ENCODE measurements at regions not wholly inside any gene's neighbourhood (a gene's known extent, or its start where the extent isn't known, plus 50 kb on each side); places are given as distances from the start of the nearest gene placed in this dataset.

GRCh38 chr6:17032988-17033634 lies 68.7 kb upstream of the STMND1 start:
- no peak overlapping the region for H3K4me3 ChIP-seq (ENCODE audit: low read length, poor library complexity, severe bottlenecking)
- no peaks in the 10 kb centered on the region for H3K79me2 ChIP-seq (ENCODE audit: insufficient read depth, low read length)
- no peak overlapping the region for H2AFZ ChIP-seq (ENCODE audit: low read length)
- H3K4me1 ChIP-seq (ENCODE audit: insufficient read depth, low read length, poor library complexity, severe bottlenecking) = no peaks in the 10 kb centered on the region
- H3K4me2 ChIP-seq (ENCODE audit: low read depth, low read length, poor library complexity, severe bottlenecking) = no peak overlapping the region
- no peaks in the 10 kb centered on the region for H3F3A ChIP-seq (ENCODE audit: low read depth)
- no peaks in the 10 kb centered on the region for H3K27me3 ChIP-seq (ENCODE audit: insufficient read depth, low read length, poor library complexity, severe bottlenecking)
- H3K9me3 ChIP-seq (ENCODE audit: insufficient read depth, low read depth, low read length) = no peaks in the 10 kb centered on the region
- H3K9me2 ChIP-seq (replicated peaks; ENCODE audit: low read depth, low read length) = no peaks in the 10 kb centered on the region
- H3K9ac ChIP-seq (ENCODE audit: low read depth, low read length, poor library complexity, severe bottlenecking) = no peak overlapping the region
- H3K36me3 ChIP-seq (ENCODE audit: insufficient read depth, low read length) = no peaks in the 10 kb centered on the region
- no peaks in the 10 kb centered on the region for H4K20me1 ChIP-seq (ENCODE audit: insufficient read depth, low read length, poor library complexity, severe bottlenecking)
- TF ChIP-seq CTCF (conservative IDR thresholded peaks at IDR 0.05; ENCODE audit: low read length) (no peak), EZH2phosphoT487 (IDR thresholded peaks at IDR 0.05; ENCODE audit: borderline replicate concordance) (no peak)

- H3K4me2 ChIP-seq (ENCODE audit: low read depth, low read length, poor library complexity, severe bottlenecking) = no peak overlapping the region
- H3K9me2 ChIP-seq (replicated peaks; ENCODE audit: low read depth, low read length) = no peaks in the 10 kb centered on the region
- no peaks in the 10 kb centered on the region for H3K9me3 ChIP-seq (ENCODE audit: insufficient read depth, low read depth, low read length)
- no peaks in the 10 kb centered on the region for H3K79me2 ChIP-seq (ENCODE audit: insufficient read depth, low read length)
- no peak overlapping the region for H3K4me3 ChIP-seq (ENCODE audit: low read length, poor library complexity, severe bottlenecking)
- H2AFZ ChIP-seq (ENCODE audit: low read length) = no peak overlapping the region
- no peaks in the 10 kb centered on the region for H3K4me1 ChIP-seq (ENCODE audit: insufficient read depth, low read length, poor library complexity, severe bottlenecking)
- H3K9ac ChIP-seq (ENCODE audit: low read depth, low read length, poor library complexity, severe bottlenecking) = no peak overlapping the region
- no peaks in the 10 kb centered on the region for H4K20me1 ChIP-seq (ENCODE audit: insufficient read depth, low read length, poor library complexity, severe bottlenecking)
- no peaks in the 10 kb centered on the region for H3K27me3 ChIP-seq (ENCODE audit: insufficient read depth, low read length, poor library complexity, severe bottlenecking)
- no peaks in the 10 kb centered on the region for H3F3A ChIP-seq (ENCODE audit: low read depth)
- H3K36me3 ChIP-seq (ENCODE audit: insufficient read depth, low read length) = no peaks in the 10 kb centered on the region
- TF ChIP-seq EZH2phosphoT487 (IDR thresholded peaks at IDR 0.05; ENCODE audit: borderline replicate concordance) (no peak), CTCF (conservative IDR thresholded peaks at IDR 0.05; ENCODE audit: low read length) (no peak)
These were observed 69.3 kb upstream of the STMND1 start for GRCh38 chr6:17032590-17032987.

GRCh38 chr6:17031961-17032360 lies 69.9 kb upstream of the STMND1 start:
- no peaks in the 10 kb centered on the region for H3F3A ChIP-seq (ENCODE audit: low read depth)
- H3K9me3 ChIP-seq (ENCODE audit: insufficient read depth, low read depth, low read length) = no peaks in the 10 kb centered on the region
- H3K4me2 ChIP-seq (ENCODE audit: low read depth, low read length, poor library complexity, severe bottlenecking) = no peak overlapping the region
- H4K20me1 ChIP-seq (ENCODE audit: insufficient read depth, low read length, poor library complexity, severe bottlenecking) = no peaks in the 10 kb centered on the region
- no peaks in the 10 kb centered on the region for H3K4me1 ChIP-seq (ENCODE audit: insufficient read depth, low read length, poor library complexity, severe bottlenecking)
- H3K79me2 ChIP-seq (ENCODE audit: insufficient read depth, low read length) = no peaks in the 10 kb centered on the region
- no peaks in the 10 kb centered on the region for H3K9me2 ChIP-seq (replicated peaks; ENCODE audit: low read depth, low read length)
- TF ChIP-seq CTCF (conservative IDR thresholded peaks at IDR 0.05; ENCODE audit: low read length) = no peak
- no peak for TF ChIP-seq EZH2phosphoT487 (IDR thresholded peaks at IDR 0.05; ENCODE audit: borderline replicate concordance)
- H3K4me3 ChIP-seq (ENCODE audit: low read length, poor library complexity, severe bottlenecking) = no peak overlapping the region
- H2AFZ ChIP-seq (ENCODE audit: low read length) = no peak overlapping the region
- H3K27me3 ChIP-seq (ENCODE audit: insufficient read depth, low read length, poor library complexity, severe bottlenecking) = no peaks in the 10 kb centered on the region
- H3K9ac ChIP-seq (ENCODE audit: low read depth, low read length, poor library complexity, severe bottlenecking) = no peak overlapping the region
- no peaks in the 10 kb centered on the region for H3K36me3 ChIP-seq (ENCODE audit: insufficient read depth, low read length)
